Ramos (cell line): ENCODE measurements at regions not wholly inside any gene's neighbourhood (a gene's known extent, or its start where the extent isn't known, plus 50 kb on each side); places are given as distances from the start of the nearest gene placed in this dataset.
"Not testable (repeated sequence)": the region's sequence is repeated elsewhere in the genome, so short reads cannot be mapped to it uniquely, and the experiment has no call there.

Experiments
- in situ Hi-C: fragments of 300-500 bp; cut with MboI; formaldehyde crosslinking; loops from one replicate; pipeline ENCODE4 v1.14.3; 2022; ENCODE audit warnings: low sequenced_read_pairs; ENCODE audit not compliant: unreplicated experiment

GRCh38 chr3:69688400-69688799 is 50.9 kb upstream of the MITF start:
- in situ Hi-C loops: no loop called here

GRCh38 chr3:69687641-69688040 is 51.6 kb upstream of the MITF start:
- in situ Hi-C loops: no loop called here

GRCh38 chr3:69686056-69686455 is 53.2 kb upstream of the MITF start:
- in situ Hi-C loops: no loop called here

GRCh38 chr3:69684309-69684961 is 54.8 kb upstream of the MITF start:
- in situ Hi-C loops: no loop called here

- in situ Hi-C loops: no loop called here
Measured at GRCh38 chr3:69683082-69683806, 56.0 kb upstream of the MITF start.

GRCh38 chr3:69677456-69677855 is 61.8 kb upstream of the MITF start:
- in situ Hi-C loops: not testable (repeated sequence)

- in situ Hi-C loops: no loop called here
Measured at GRCh38 chr3:69675786-69676530, 63.3 kb upstream of the MITF start.

- in situ Hi-C loops: loop anchor here (25.0 kb wide), 1 partner anchor 512 kb away; no protein-coding TSS in a partner anchor
Measured at GRCh38 chr3:69674752-69675151, 64.5 kb upstream of the MITF start.

- in situ Hi-C loops: loop anchor here (25.0 kb wide), 1 partner anchor 509 kb away; no protein-coding TSS in a partner anchor
Measured at GRCh38 chr3:69671082-69671952, 67.9 kb upstream of the MITF start.

- in situ Hi-C loops: loop anchor here (25.0 kb wide), 1 partner anchor 507 kb away; no protein-coding TSS in a partner anchor
Measured at GRCh38 chr3:69669070-69669469, 70.2 kb upstream of the MITF start.

GRCh38 chr3:69665026-69665737 is 74.1 kb upstream of the MITF start:
- in situ Hi-C loops: loop anchor here (25.0 kb wide), 1 partner anchor 503 kb away; no protein-coding TSS in a partner anchor

- in situ Hi-C loops: loop anchor here (25.0 kb wide), 1 partner anchor 498 kb away; no protein-coding TSS in a partner anchor
Measured at GRCh38 chr3:69660631-69661030, 78.6 kb upstream of the MITF start.

GRCh38 chr3:69659180-69659910 is 79.9 kb upstream of the MITF start:
- in situ Hi-C loops: loop anchor here (25.0 kb wide), 1 partner anchor 497 kb away; no protein-coding TSS in a partner anchor

GRCh38 chr3:69658514-69659140 is 80.6 kb upstream of the MITF start:
- in situ Hi-C loops: loop anchor here (25.0 kb wide), 1 partner anchor 496 kb away; no protein-coding TSS in a partner anchor

- in situ Hi-C loops: loop anchor here (25.0 kb wide), 1 partner anchor 495 kb away; no protein-coding TSS in a partner anchor
Measured at GRCh38 chr3:69657030-69657429, 82.2 kb upstream of the MITF start.

- in situ Hi-C loops: loop anchor here (25.0 kb wide), 1 partner anchor 489 kb away; no protein-coding TSS in a partner anchor
Measured at GRCh38 chr3:69651765-69652164, 87.5 kb upstream of the MITF start.

- in situ Hi-C loops: loop anchor here (25.0 kb wide), 1 partner anchor 488 kb away; no protein-coding TSS in a partner anchor
Measured at GRCh38 chr3:69650066-69650419, 89.2 kb upstream of the MITF start.
